ENCODE measurements at regions not wholly inside any gene's neighbourhood (a gene's known extent, or its start where the extent isn't known, plus 50 kb on each side); places are given as distances from the start of the nearest gene placed in this dataset.
"Not testable (repeated sequence)": the region's sequence is repeated elsewhere in the genome, so short reads cannot be mapped to it uniquely, and the experiment has no call there.

- no peak for DNase-seq (ENCODE audit: low spot score)
- no peak overlapping the region for H3K4me2 ChIP-seq
Measured at GRCh38 chr20:11702721-11703518, 214.8 kb upstream of the BTBD3 start.

GRCh38 chr20:11705512-11705911 lies 212.2 kb upstream of the BTBD3 start:
- no peaks in the 10 kb centered on the region for H3K27me3 ChIP-seq
- no peak overlapping the region for H3K4me2 ChIP-seq

More at GRCh38 chr20:11702721-11703518, 214.8 kb upstream of the BTBD3 start:
- H2AFZ ChIP-seq (replicated peaks) = no peak overlapping the region
- no peaks in the 10 kb centered on the region for H3K79me2 ChIP-seq (ENCODE audit: low read depth)
- no peak overlapping the region for H3K27ac ChIP-seq
- Mint-ChIP-seq H3K4me3 (no peak overlapping the region), H3K36me3 (no peaks in the 10 kb centered on the region), H3K27ac (no peak overlapping the region), H3K27me3 (ENCODE audit: insufficient read depth, low read depth) (no peaks in the 10 kb centered on the region), H3K4me1 (peaks cover 11% of the 10 kb centered on the region), H3K9me3 (peaks cover 15% of the 10 kb centered on the region)
- no peaks in the 10 kb centered on the region for H4K20me1 ChIP-seq (ENCODE audit: low read depth)
- no peaks in the 10 kb centered on the region for H3F3A ChIP-seq (ENCODE audit: low read depth)
- H3K9me3 ChIP-seq (ENCODE audit: low read depth) = no peaks in the 10 kb centered on the region
- H3K4me1 ChIP-seq = no peaks in the 10 kb centered on the region
- TF ChIP-seq, protein P1, sequence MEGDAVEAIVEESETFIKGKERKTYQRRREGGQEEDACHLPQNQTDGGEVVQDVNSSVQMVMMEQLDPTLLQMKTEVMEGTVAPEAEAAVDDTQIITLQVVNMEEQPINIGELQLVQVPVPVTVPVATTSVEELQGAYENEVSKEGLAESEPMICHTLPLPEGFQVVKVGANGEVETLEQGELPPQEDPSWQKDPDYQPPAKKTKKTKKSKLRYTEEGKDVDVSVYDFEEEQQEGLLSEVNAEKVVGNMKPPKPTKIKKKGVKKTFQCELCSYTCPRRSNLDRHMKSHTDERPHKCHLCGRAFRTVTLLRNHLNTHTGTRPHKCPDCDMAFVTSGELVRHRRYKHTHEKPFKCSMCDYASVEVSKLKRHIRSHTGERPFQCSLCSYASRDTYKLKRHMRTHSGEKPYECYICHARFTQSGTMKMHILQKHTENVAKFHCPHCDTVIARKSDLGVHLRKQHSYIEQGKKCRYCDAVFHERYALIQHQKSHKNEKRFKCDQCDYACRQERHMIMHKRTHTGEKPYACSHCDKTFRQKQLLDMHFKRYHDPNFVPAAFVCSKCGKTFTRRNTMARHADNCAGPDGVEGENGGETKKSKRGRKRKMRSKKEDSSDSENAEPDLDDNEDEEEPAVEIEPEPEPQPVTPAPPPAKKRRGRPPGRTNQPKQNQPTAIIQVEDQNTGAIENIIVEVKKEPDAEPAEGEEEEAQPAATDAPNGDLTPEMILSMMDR (IDR thresholded peaks at IDR 0.05) = no peak
- no peak for TF ChIP-seq EZH2 (IDR thresholded peaks at IDR 0.05)
- TF ChIP-seq EZH2phosphoT487 (IDR thresholded peaks at IDR 0.05) = no peak
- H3K36me3 ChIP-seq = no peaks in the 10 kb centered on the region
- H3K9ac ChIP-seq = no peak overlapping the region
- no peaks in the 10 kb centered on the region for H3K27me3 ChIP-seq
- H3K4me3 ChIP-seq = no peak overlapping the region

GRCh38 chr20:11708223-11708622 lies 209.5 kb upstream of the BTBD3 start:
- not testable (repeated sequence) for H3K27me3 Mint-ChIP-seq (ENCODE audit: insufficient read depth, low read depth); H3K27ac ChIP-seq; H3K9me3 ChIP-seq (ENCODE audit: low read depth); H3K9ac ChIP-seq; H3K4me3 ChIP-seq; H4K20me1 ChIP-seq (ENCODE audit: low read depth); H3K4me1 ChIP-seq; DNase-seq (ENCODE audit: low spot score); H3K36me3 Mint-ChIP-seq; H3K36me3 ChIP-seq; H3K4me1 Mint-ChIP-seq; H3K27ac Mint-ChIP-seq; H3F3A ChIP-seq (ENCODE audit: low read depth); H2AFZ ChIP-seq (replicated peaks); H3K4me2 ChIP-seq; H3K4me3 Mint-ChIP-seq; H3K27me3 ChIP-seq; H3K79me2 ChIP-seq (ENCODE audit: low read depth)
- H3K9me3 Mint-ChIP-seq = peaks cover 26% of the 10 kb centered on the region

More at GRCh38 chr20:11705512-11705911, 212.2 kb upstream of the BTBD3 start:
- Mint-ChIP-seq H3K27me3 (ENCODE audit: insufficient read depth, low read depth) (peaks cover 2% of the 10 kb centered on the region), H3K27ac (no peak overlapping the region), H3K36me3 (peaks cover 1% of the 10 kb centered on the region), H3K9me3 (peaks cover 24% of the 10 kb centered on the region), H3K4me3 (no peak overlapping the region), H3K4me1 (peaks cover 11% of the 10 kb centered on the region)
- no peak overlapping the region for H2AFZ ChIP-seq (replicated peaks)
- H3K27ac ChIP-seq = no peak overlapping the region
- no peaks in the 10 kb centered on the region for H3K4me1 ChIP-seq
- H3K4me3 ChIP-seq = no peak overlapping the region
- H3K9ac ChIP-seq = no peak overlapping the region
- no peaks in the 10 kb centered on the region for H4K20me1 ChIP-seq (ENCODE audit: low read depth)
- H3K79me2 ChIP-seq (ENCODE audit: low read depth) = no peaks in the 10 kb centered on the region
- DNase-seq (ENCODE audit: low spot score) = no peak
- no peaks in the 10 kb centered on the region for H3K9me3 ChIP-seq (ENCODE audit: low read depth)
- TF ChIP-seq EZH2 (IDR thresholded peaks at IDR 0.05) (no peak), EZH2phosphoT487 (IDR thresholded peaks at IDR 0.05) (no peak)
- TF ChIP-seq, protein P1 (IDR thresholded peaks at IDR 0.05) = no peak
- H3F3A ChIP-seq (ENCODE audit: low read depth) = no peaks in the 10 kb centered on the region
- no peaks in the 10 kb centered on the region for H3K36me3 ChIP-seq

GRCh38 chr20:11711214-11711613 lies 206.5 kb upstream of the BTBD3 start:
- H3K36me3 Mint-ChIP-seq = peaks cover 1% of the 10 kb centered on the region
- H2AFZ ChIP-seq (replicated peaks) = no peak overlapping the region

More at GRCh38 chr20:11711214-11711613, 206.5 kb upstream of the BTBD3 start:
- Histone ChIP-seq H3K9me3 (ENCODE audit: low read depth) (no peaks in the 10 kb centered on the region), H3K79me2 (ENCODE audit: low read depth) (no peaks in the 10 kb centered on the region), H3K4me3 (no peak overlapping the region), H3K4me1 (no peaks in the 10 kb centered on the region), H3K27ac (no peak overlapping the region), H3F3A (ENCODE audit: low read depth) (no peaks in the 10 kb centered on the region), H3K4me2 (no peak overlapping the region), H3K36me3 (no peaks in the 10 kb centered on the region), H3K9ac (no peak overlapping the region), H4K20me1 (ENCODE audit: low read depth) (no peaks in the 10 kb centered on the region), H3K27me3 (no peaks in the 10 kb centered on the region)
- Mint-ChIP-seq H3K4me3 (no peak overlapping the region), H3K27ac (no peak overlapping the region), H3K9me3 (peaks cover 22% of the 10 kb centered on the region), H3K27me3 (ENCODE audit: insufficient read depth, low read depth) (peaks cover 4% of the 10 kb centered on the region), H3K4me1 (peaks cover 11% of the 10 kb centered on the region)
- no peak for DNase-seq (ENCODE audit: low spot score)
- TF ChIP-seq EZH2 (IDR thresholded peaks at IDR 0.05) = no peak
- TF ChIP-seq, protein P1 (IDR thresholded peaks at IDR 0.05) = peak; percentile 26
